ENCODE measurements at regions not wholly inside any gene's neighbourhood (a gene's known extent, or its start where the extent isn't known, plus 50 kb on each side); places are given as distances from the start of the nearest gene placed in this dataset.

- Histone ChIP-seq H3K9ac (ENCODE audit: low read depth, low read length) (no peak overlapping the region), H3K4me1 (ENCODE audit: insufficient read depth, low read length) (no peaks in the 10 kb centered on the region), H3K9me3 (ENCODE audit: control insufficient read depth, insufficient read depth, low read length) (no peaks in the 10 kb centered on the region), H3K36me3 (ENCODE audit: insufficient read depth, low read length) (no peaks in the 10 kb centered on the region)
These were observed 115.2 kb upstream of the ZNF32 start for GRCh38 chr10:43763846-43764245.

- no peaks in the 10 kb centered on the region for H3K36me3 ChIP-seq (ENCODE audit: insufficient read depth, low read length)
- H3K4me1 ChIP-seq (ENCODE audit: insufficient read depth, low read length) = no peaks in the 10 kb centered on the region
- no peak overlapping the region for H3K9ac ChIP-seq (ENCODE audit: low read depth, low read length)
- H3K9me3 ChIP-seq (ENCODE audit: control insufficient read depth, insufficient read depth, low read length) = no peaks in the 10 kb centered on the region
These were observed 111.8 kb upstream of the ZNF32 start for GRCh38 chr10:43760514-43760913.

GRCh38 chr10:43759216-43759615 is 110.5 kb upstream of the ZNF32 start:
- no peak overlapping the region for H3K9ac ChIP-seq (ENCODE audit: low read depth, low read length)
- peaks cover 6% of the 10 kb centered on the region; the same call in 1 of the 2 replicates for H3K4me1 ChIP-seq (ENCODE audit: insufficient read depth, low read length)
- H3K36me3 ChIP-seq (ENCODE audit: insufficient read depth, low read length) = no peaks in the 10 kb centered on the region
- H3K9me3 ChIP-seq (ENCODE audit: control insufficient read depth, insufficient read depth, low read length) = no peaks in the 10 kb centered on the region

DNA sequence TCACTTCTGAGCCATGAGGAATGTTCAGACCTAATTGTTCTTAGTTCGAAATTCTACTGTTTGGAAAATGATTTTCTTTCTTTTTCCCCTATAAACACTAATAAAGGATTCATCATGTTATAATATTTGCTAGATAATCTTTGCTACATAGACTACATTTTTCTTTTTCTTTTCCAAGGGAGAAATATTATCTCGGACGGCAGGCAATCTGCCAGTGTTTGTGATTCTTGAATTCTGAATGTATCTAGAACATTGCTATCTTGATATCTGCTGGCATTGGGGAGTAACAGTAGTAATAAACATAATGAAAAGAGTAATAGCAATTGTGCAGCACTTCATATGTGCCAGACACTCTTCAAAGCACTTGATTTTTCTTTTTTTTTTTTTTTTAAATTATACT is 107.7 kb upstream of the ZNF32 start:
- H3K9me3 ChIP-seq (ENCODE audit: control insufficient read depth, insufficient read depth, low read length) = no peaks in the 10 kb centered on the region
- H3K4me1 ChIP-seq (ENCODE audit: insufficient read depth, low read length) = peaks cover 6% of the 10 kb centered on the region; the same call in 1 of the 2 replicates
- H3K36me3 ChIP-seq (ENCODE audit: insufficient read depth, low read length) = no peaks in the 10 kb centered on the region
- H3K9ac ChIP-seq (ENCODE audit: low read depth, low read length) = no peak overlapping the region

DNA sequence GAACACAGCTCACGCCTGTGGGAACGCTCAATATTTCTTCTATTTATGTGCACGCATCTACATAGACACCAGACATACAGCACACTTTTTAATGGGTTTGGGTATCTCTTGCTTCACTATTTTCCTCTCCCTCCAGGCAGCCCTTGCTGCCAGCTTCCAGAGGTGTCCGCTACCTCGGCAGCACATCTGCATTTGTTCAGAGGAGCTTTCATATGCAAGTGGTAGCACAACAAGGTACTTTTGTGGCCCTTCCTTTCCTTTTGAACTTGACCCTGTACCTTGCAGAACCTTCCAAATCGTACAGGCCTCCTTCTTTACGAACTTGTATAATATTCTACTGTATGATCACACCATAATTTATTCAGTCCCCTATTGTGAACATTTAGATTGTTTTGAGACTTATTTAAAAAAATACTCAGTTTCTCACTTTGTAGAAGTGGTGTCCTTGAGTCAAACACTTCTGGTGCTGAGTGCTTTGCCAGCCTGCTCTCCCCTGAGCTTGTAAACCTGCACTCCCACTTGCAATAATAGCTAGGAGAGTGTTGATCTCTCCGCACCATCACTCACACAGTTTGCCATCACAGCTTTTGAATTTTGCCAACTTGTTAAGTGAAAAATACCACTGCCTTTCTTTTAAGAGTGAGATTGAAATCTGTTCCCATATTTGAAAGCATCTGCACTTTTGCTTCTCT is 106.0 kb upstream of the ZNF32 start:
- no peaks in the 10 kb centered on the region for H3K9me3 ChIP-seq (ENCODE audit: control insufficient read depth, insufficient read depth, low read length)
- H3K36me3 ChIP-seq (ENCODE audit: insufficient read depth, low read length) = no peaks in the 10 kb centered on the region
- H3K9ac ChIP-seq (ENCODE audit: low read depth, low read length) = no peak overlapping the region
- H3K4me1 ChIP-seq (ENCODE audit: insufficient read depth, low read length) = peaks cover 6% of the 10 kb centered on the region; the same call in 1 of the 2 replicates

GRCh38 chr10:43753397-43754061 is 104.8 kb upstream of the ZNF32 start:
- H3K9ac ChIP-seq (ENCODE audit: low read depth, low read length) = no peak overlapping the region
- no peaks in the 10 kb centered on the region for H3K9me3 ChIP-seq (ENCODE audit: control insufficient read depth, insufficient read depth, low read length)
- H3K4me1 ChIP-seq (ENCODE audit: insufficient read depth, low read length) = peaks cover 6% of the 10 kb centered on the region; the same call in 1 of the 2 replicates
- no peaks in the 10 kb centered on the region for H3K36me3 ChIP-seq (ENCODE audit: insufficient read depth, low read length)

GRCh38 chr10:43752682-43753081 is 104.0 kb upstream of the ZNF32 start:
- H3K9ac ChIP-seq (ENCODE audit: low read depth, low read length) = no peak overlapping the region
- no peaks in the 10 kb centered on the region for H3K9me3 ChIP-seq (ENCODE audit: control insufficient read depth, insufficient read depth, low read length)
- peaks cover 6% of the 10 kb centered on the region; the same call in 1 of the 2 replicates for H3K4me1 ChIP-seq (ENCODE audit: insufficient read depth, low read length)
- no peaks in the 10 kb centered on the region for H3K36me3 ChIP-seq (ENCODE audit: insufficient read depth, low read length)

DNA sequence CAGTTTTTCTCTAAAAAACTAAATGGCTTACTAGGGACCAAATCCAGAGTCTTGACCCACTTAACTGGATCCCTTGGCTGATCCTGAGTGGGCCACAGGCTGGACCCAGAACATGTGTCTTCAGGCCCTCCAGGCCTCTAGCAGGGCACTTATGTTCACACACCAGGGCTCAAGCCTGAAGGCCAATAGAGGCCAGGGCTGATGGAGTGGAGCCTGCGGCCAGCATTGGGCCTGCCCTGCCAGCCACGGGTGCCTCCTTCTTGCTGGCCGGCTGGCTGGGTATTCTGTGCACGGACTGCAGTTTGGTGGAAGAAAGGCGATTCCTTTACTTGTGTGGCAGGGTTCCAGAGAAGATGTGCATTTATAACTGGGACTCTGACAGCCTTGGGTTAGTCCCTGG is 103.0 kb upstream of the ZNF32 start:
- Histone ChIP-seq H3K9me3 (ENCODE audit: control insufficient read depth, insufficient read depth, low read length) (no peaks in the 10 kb centered on the region), H3K36me3 (ENCODE audit: insufficient read depth, low read length) (no peaks in the 10 kb centered on the region), H3K4me1 (ENCODE audit: insufficient read depth, low read length) (peaks cover 6% of the 10 kb centered on the region; the same call in 1 of the 2 replicates), H3K9ac (ENCODE audit: low read depth, low read length) (no peak overlapping the region)

- H3K36me3 ChIP-seq (ENCODE audit: insufficient read depth, low read length) = no peaks in the 10 kb centered on the region
- no peak overlapping the region for H3K9ac ChIP-seq (ENCODE audit: low read depth, low read length)
- H3K9me3 ChIP-seq (ENCODE audit: control insufficient read depth, insufficient read depth, low read length) = no peaks in the 10 kb centered on the region
- peaks cover 2% of the 10 kb centered on the region; the same call in 1 of the 2 replicates for H3K4me1 ChIP-seq (ENCODE audit: insufficient read depth, low read length)
These were observed 101.4 kb upstream of the ZNF32 start for GRCh38 chr10:43749940-43750552.

GRCh38 chr10:43749145-43749576 is 100.5 kb upstream of the ZNF32 start:
- Histone ChIP-seq H3K9me3 (ENCODE audit: control insufficient read depth, insufficient read depth, low read length) (no peaks in the 10 kb centered on the region), H3K9ac (ENCODE audit: low read depth, low read length) (no peak overlapping the region), H3K4me1 (ENCODE audit: insufficient read depth, low read length) (no peaks in the 10 kb centered on the region), H3K36me3 (ENCODE audit: insufficient read depth, low read length) (no peaks in the 10 kb centered on the region)

DNA sequence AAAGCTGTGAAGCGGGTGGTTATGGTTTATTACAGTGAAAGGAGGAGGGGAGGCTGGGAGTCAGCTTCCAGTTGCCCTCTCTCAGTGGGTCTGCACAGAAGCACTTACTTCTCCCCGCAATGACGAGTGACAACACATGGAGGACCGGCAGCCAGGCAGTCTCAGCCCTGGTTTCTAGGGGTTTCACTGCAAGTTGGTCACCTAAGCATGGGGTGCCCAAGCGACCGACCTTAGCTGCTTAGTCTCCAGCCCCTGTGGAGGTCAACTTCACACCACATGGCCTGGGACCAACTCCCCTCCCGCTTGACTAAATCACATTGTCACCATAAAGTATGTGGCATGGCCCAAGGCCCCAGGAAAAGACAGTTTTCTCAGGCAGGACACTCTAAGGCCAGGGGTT is 99.9 kb upstream of the ZNF32 start:
- Histone ChIP-seq H3K4me1 (ENCODE audit: insufficient read depth, low read length) (no peaks in the 10 kb centered on the region), H3K9ac (ENCODE audit: low read depth, low read length) (no peak overlapping the region), H3K36me3 (ENCODE audit: insufficient read depth, low read length) (no peaks in the 10 kb centered on the region), H3K9me3 (ENCODE audit: control insufficient read depth, insufficient read depth, low read length) (no peaks in the 10 kb centered on the region)

DNA sequence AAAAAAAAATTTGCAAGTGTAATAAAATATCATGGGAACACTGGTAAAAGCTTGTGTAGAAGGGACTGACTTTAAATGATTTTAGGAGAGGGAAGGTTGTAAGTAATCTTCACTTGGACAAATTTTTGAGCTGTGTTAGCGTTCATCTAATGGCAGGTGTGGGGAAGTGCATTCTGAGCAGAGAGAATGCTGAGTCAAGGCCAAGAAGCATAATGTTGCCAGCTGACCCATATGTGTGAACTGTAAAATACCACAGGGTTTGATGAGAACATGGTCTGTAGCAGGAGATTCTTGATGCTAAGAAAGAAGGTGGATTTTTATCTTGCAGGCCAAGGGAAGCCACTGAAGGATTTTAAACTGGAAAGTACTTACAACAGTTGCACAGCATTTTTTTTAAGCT is 98.2 kb upstream of the ZNF32 start:
- H3K9ac ChIP-seq (ENCODE audit: low read depth, low read length) = no peak overlapping the region
- no peaks in the 10 kb centered on the region for H3K4me1 ChIP-seq (ENCODE audit: insufficient read depth, low read length)
- H3K36me3 ChIP-seq (ENCODE audit: insufficient read depth, low read length) = no peaks in the 10 kb centered on the region
- H3K9me3 ChIP-seq (ENCODE audit: control insufficient read depth, insufficient read depth, low read length) = no peaks in the 10 kb centered on the region

- H3K9ac ChIP-seq (ENCODE audit: low read depth, low read length) = no peak overlapping the region
- no peaks in the 10 kb centered on the region for H3K9me3 ChIP-seq (ENCODE audit: control insufficient read depth, insufficient read depth, low read length)
- no peaks in the 10 kb centered on the region for H3K4me1 ChIP-seq (ENCODE audit: insufficient read depth, low read length)
- no peaks in the 10 kb centered on the region for H3K36me3 ChIP-seq (ENCODE audit: insufficient read depth, low read length)
These were observed 90.5 kb upstream of the ZNF32 start for GRCh38 chr10:43739161-43739560.

DNA sequence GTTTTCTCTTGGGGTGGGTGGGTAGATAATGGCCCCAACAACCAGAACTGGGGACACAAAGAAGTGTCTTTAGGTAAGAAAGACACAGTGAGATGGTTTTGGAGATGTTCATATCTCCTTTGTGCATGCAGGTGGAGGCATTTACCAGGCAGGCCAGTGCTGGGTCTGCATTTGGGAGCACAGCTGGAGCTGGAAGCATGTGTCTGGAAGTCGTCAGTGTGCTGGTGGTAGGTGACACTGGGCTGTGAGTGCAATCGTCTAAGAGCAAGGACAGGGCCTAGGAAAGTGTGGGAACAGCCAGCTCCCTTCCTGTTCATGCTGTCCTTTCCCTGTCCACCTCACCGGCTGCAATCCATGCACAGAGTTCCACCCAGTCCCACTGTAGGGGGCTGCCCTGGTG is 88.3 kb upstream of the ZNF32 start:
- Histone ChIP-seq H3K9me3 (ENCODE audit: control insufficient read depth, insufficient read depth, low read length) (no peaks in the 10 kb centered on the region), H3K4me1 (ENCODE audit: insufficient read depth, low read length) (no peaks in the 10 kb centered on the region), H3K36me3 (ENCODE audit: insufficient read depth, low read length) (no peaks in the 10 kb centered on the region), H3K9ac (ENCODE audit: low read depth, low read length) (no peak overlapping the region)

- Histone ChIP-seq H3K36me3 (ENCODE audit: insufficient read depth, low read length) (no peaks in the 10 kb centered on the region), H3K9me3 (ENCODE audit: control insufficient read depth, insufficient read depth, low read length) (no peaks in the 10 kb centered on the region), H3K4me1 (ENCODE audit: insufficient read depth, low read length) (no peaks in the 10 kb centered on the region), H3K9ac (ENCODE audit: low read depth, low read length) (no peak overlapping the region)
These were observed 87.2 kb upstream of the ZNF32 start for GRCh38 chr10:43735907-43736306.

Measured in ES-I3 (cell line).